ENCODE measurements at regions not wholly inside any gene's neighbourhood (a gene's known extent, or its start where the extent isn't known, plus 50 kb on each side); places are given as distances from the start of the nearest gene placed in this dataset.
A peak's percentile ranks its signal among the peaks of the same experiment; 100 is the strongest.

DNA sequence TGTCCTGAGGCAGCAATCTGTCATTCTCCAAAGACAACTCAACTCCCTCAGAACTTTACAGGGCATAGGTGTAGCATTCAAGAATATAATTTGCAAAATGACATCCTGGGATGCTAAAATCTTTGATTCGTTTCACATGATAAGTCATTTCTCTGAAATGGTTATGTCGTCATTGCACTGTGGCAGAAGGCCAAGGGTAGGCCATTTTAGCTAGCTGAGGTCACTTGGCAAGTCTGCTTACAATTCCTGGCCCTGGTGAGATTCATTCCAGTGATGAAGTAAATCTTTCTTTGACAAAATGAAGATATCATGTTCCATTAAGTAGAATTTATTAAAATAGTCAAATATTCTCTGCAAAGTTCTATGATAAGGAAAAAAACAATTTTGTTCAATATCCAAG is 1410.3 kb upstream of the LRRTM1 start:
- no peak for DNase-seq

DNA sequence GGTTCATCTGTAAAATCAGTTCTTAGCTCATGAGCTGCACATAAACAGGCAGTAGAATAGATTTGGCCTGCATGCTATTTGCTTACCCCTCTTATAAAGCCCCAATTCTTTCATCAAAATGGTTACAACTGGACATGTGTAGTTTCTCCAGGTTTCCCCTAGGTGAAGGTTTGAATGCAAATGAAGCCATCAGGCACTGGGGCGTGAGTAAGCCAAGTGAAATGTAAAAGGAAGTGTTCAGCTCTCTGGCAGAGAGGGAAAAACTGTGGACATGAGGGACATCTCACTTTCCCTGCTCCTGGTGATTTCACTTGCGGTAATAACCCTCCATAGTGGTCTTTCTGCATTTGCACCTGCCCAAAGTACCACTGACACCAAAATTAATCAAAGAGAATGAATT is 1402.3 kb upstream of the LRRTM1 start:
- DNase-seq: no peak

GRCh38 chr2:81703831-81704230 is 1399.3 kb upstream of the LRRTM1 start:
- DNase-seq: no peak

DNA sequence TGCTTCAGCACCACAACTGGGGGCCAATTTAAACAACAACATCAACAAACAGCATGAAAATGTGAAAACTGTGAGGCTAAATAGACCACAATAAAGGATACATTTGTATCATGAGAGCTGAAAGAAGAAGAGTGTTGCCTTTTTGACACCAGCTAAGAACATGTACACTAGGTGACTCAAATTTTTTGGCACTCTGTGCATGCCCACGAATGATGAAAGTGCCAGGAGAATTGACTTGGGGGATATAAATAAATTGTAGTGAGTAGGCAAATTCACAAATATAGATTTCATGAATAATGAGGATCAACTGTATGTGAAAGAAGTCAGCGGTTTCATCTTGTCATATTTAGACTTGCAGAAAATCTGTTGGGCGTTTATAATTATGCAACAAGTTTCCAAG is 1388.0 kb upstream of the LRRTM1 start:
- DNase-seq: no peak

- no peak for DNase-seq
Observed at GRCh38 chr2:81675641-81676040, 1371.1 kb upstream of the LRRTM1 start.

DNA sequence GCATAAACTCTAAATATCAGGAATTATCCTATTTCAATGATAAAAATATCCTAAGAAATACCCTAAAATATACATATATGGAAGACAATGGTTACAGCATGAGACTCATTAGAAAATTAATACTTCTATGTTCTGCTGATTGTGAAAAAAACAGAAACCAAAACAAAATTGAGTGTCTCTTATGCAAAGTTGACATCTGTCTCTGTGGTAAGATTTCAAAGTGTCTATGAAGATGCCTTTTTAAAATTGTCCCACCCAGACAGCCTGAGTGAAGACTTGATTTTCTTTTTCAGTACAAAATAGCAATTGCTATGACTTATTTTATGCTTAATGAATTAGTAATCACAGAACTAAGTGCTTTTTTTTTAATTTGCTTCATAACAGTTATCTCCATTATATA is 1368.4 kb upstream of the LRRTM1 start:
- no peak for DNase-seq

DNA sequence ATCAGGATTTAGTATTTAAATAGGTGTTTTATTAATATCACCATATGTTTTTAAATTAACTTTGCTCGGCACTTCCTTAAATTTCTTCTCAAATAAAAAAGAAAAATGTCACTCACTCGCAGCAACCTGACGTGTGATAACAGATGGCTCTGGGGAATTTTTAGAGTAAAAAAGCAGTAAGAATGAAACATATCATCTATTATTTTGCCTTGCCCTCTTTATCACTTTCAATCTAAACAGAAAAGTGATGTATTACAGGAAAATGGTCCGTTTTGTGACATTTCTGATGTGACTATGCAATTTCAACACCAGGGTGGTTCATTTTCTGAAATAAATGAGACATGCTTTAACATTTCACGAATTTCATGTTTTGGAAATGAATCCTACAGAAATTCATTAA is 1368.0 kb upstream of the LRRTM1 start:
- DNase-seq: no peak

- no peak for DNase-seq
Observed at GRCh38 chr2:81670885-81671284, 1366.3 kb upstream of the LRRTM1 start.

- DNase-seq: no peak
Observed at GRCh38 chr2:81661081-81661480, 1356.5 kb upstream of the LRRTM1 start.

- peak; percentile 14 for DNase-seq
Observed at GRCh38 chr2:81658227-81658626, 1353.7 kb upstream of the LRRTM1 start.

- no peak for DNase-seq
Observed at GRCh38 chr2:81650048-81650971, 1345.8 kb upstream of the LRRTM1 start.

- DNase-seq: no peak
Observed at GRCh38 chr2:81648806-81649205, 1344.3 kb upstream of the LRRTM1 start.

- no peak for DNase-seq
Observed at GRCh38 chr2:81648370-81648769, 1343.8 kb upstream of the LRRTM1 start.

- no peak for DNase-seq
Observed at GRCh38 chr2:81647715-81648230, 1343.2 kb upstream of the LRRTM1 start.

DNA sequence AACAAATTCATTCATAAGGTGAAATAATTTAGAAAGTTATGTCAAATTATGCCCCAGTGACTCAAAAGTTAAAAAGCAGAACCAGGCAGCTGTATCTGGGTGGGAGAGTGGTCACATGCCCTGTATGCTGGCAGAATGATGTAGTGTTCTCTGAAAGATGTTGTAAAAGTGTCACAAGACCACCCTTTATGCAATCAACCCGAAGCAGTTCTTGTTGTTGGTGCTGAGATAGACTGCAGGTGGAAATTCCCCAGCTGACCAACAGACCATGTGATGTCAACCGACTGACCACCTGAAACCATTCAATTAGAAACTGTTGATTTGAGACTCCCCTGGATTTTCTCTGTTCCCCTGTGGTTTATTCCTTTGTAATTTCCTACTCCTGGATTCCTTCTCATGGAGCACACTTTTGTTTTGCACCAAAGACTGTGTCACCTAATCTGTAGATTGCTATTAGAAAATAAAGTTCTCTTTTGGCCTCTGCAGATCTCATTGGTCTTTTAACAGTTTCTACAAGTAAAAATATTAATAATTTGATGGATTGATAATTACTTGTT is 1341.3 kb upstream of the LRRTM1 start:
- no peak for DNase-seq

DNA sequence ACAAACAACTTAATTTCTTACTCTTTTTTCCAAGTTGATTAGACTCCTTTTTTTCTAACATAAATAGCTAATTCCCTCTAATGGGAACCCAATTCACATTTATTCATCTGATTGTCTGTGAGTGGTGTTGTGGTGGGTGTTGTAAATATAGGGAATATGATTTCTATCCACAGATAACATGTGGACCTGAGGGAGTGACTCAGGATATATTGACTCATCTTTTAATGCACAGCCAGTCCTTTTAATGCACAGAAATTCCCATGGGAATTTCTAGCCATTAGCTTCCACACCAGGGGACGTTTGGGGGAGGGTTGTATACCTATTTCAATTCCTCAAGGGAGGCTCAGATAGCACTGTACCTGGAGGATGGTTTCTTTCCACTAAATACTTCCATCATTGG is 1339.6 kb upstream of the LRRTM1 start:
- no peak for DNase-seq

DNA sequence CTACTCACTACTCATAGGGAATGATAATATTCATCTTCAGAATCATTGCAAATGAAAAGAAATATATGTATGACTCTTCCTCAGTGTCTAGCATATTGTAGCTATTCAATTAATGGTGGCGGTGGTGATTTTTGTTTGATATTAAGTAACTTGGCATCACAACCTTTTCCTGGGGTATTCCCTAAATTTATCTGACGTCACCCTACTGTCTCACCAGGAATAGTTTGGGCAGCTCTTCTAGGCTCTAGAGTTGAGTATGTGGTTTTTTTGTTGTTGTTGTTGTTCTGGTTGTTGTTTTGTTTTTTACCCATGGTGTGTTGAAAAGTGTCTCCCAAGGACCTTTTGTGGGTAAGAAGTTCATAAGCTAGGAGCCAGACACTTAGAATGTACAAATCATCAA is 1320.3 kb upstream of the LRRTM1 start:
- no peak for DNase-seq

GRCh38 chr2:81600088-81600487 is 1295.5 kb upstream of the LRRTM1 start:
- no peak for DNase-seq

GRCh38 chr2:81598453-81598852 is 1293.9 kb upstream of the LRRTM1 start:
- no peak for DNase-seq

- no peak for DNase-seq
Observed at GRCh38 chr2:81589406-81589805, 1284.9 kb upstream of the LRRTM1 start.

DNA sequence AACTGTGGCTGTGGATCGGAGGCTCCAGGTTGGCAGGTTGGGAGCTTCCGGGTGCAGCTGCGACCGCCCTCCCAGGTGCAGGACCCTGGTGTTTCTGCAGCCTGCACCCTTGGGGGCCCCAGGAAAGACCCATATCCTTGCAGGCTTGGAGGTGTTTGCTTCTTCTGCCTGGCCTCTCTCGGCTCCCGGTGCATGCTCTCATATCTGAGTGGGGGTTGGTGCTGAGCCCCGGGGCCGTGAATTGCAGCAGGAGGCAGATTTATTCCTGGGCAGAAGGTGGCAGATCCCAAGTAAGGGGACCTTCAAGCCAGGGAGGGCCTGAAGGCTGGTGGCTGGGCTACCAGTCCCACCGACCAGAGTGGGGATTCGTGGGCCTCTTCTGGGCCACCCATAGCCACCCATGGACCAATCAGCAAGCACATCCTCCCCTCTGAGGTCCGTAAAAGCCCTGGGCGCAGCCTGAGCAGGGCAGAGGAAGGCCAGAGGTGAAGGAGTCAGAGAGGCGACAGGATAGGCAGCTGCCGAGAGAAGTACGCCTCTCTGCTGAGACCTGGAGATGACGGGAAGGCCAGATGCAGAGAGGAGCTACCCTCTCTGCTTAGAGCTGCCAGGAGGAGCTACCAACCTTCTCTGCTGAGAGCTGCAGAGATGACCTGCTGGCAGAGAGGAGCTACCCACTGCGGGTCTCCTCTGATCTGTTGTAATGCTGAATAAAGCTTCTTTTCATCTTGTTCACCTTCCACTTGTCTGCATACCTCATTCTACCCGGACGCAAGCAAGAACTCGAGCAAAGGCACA is 1279.0 kb upstream of the LRRTM1 start:
- no peak for DNase-seq

GRCh38 chr2:81576713-81577112 is 1272.2 kb upstream of the LRRTM1 start:
- DNase-seq: no peak

DNA sequence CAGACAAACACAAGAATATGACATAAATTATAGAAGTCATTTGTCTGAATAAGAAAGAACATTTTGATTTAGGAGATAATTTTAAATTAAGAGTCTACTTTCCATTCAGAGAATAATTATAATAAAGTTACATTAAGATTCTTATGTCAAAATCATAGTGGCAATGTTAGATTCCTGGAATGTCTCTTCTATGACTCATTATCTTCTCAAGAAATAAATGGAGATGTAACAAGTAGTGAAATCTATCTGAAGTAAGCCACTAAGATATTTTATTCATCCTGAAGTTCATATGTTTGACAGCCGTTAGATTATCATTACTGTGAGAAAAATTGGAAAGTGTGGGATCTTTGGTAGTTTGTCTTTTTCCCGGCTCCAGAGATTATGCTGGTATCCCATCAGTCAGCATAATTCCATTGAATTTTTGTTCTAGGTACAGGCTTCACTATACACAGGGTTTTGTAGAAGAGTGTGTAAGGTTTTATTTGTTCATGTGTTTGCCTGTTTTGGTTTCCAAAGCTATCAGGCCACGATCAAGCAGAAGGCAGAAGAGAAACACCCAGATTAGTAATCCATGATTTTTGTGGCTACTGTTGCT is 1246.6 kb upstream of the LRRTM1 start:
- no peak for DNase-seq
